ENCODE measurements at regions not wholly inside any gene's neighbourhood (a gene's known extent, or its start where the extent isn't known, plus 50 kb on each side); places are given as distances from the start of the nearest gene placed in this dataset.

GRCh38 chr20:33915726-33916331 lies 77.9 kb upstream of the RALY start:
- Mint-ChIP-seq H3K27ac (peak overlapping the region in 1 of 7 donors; percentile 48), H3K4me3 (no peak overlapping the region), H3K36me3 (no peaks in the 10 kb centered on the region), H3K4me1 (peaks cover 6 to 11% (median 8%) of the 10 kb centered on the region in 4 donors), H3K27me3 (peaks cover 0 to 6% of the 10 kb centered on the region in 2 donors), H3K9me3 (no peaks in the 10 kb centered on the region)
- Histone ChIP-seq H3K27me3 (ENCODE audit: insufficient read depth, low read length) (no peaks in the 10 kb centered on the region), H3K9me3 (ENCODE audit: control insufficient read depth in 1 of 2, low read length in 2 of 2) (no peaks in the 10 kb centered on the region), H3K4me3 (ENCODE audit: low read length in 2 of 2) (no peak overlapping the region), H3K36me3 (ENCODE audit: insufficient read depth, low read length) (no peaks in the 10 kb centered on the region), H3K27ac (ENCODE audit: low read depth, low read length) (no peak overlapping the region), H3K4me1 (ENCODE audit: insufficient read depth, low read length) (peaks cover 12% of the 10 kb centered on the region)
- CTCF ChIA-PET (ENCODE audit: partially characterized antibody), result interaction anchor here (0.9 to 7.5 kb wide), 34 partner anchors 9 to 236 kb away, joined by 3 to 84 read pairs (median 4); no protein-coding TSS in a partner anchor
- POLR2A ChIA-PET (ENCODE audit: partially characterized antibody), result interaction anchor here (1.0 to 2.2 kb wide), 3 partner anchors 105 to 197 kb away, joined by 3 to 5 read pairs (median 5); partner anchors contain the start of genes CHMP4B and EIF2S2
- DNase-seq, result peak in 4 of 5 donors; percentile 37 to 46 (median 42)
- intact Hi-C loops (cut with micrococcal nuclease), result loop anchor here (1.0 to 10.0 kb wide), 3 partner anchors 101 to 213 kb away; partner anchors contain the start of gene CHMP4B

GRCh38 chr20:33916768-33917167 lies 76.9 kb upstream of the RALY start:
- intact Hi-C loops (cut with micrococcal nuclease), result loop anchor here (10.0 kb wide), 1 partner anchor 102 kb away; the partner anchor contains the start of gene CHMP4B
- no peaks in the 10 kb centered on the region for H3K9me3 Mint-ChIP-seq

GRCh38 chr20:33917831-33918525 lies 75.7 kb upstream of the RALY start:
- peaks cover 12% of the 10 kb centered on the region for H3K4me1 ChIP-seq (ENCODE audit: insufficient read depth, low read length)
- H3K36me3 ChIP-seq (ENCODE audit: insufficient read depth, low read length), result no peaks in the 10 kb centered on the region
- no peak overlapping the region for H3K4me3 Mint-ChIP-seq
- no peak overlapping the region for H3K27ac Mint-ChIP-seq
- H3K27me3 Mint-ChIP-seq, result peaks cover 0 to 6% of the 10 kb centered on the region in 2 donors
- H3K27me3 ChIP-seq (ENCODE audit: insufficient read depth, low read length), result no peaks in the 10 kb centered on the region
- intact Hi-C loops (cut with micrococcal nuclease), result loop anchor here (10.0 kb wide), 1 partner anchor 103 kb away; the partner anchor contains the start of gene CHMP4B
- H3K27ac ChIP-seq (ENCODE audit: low read depth, low read length), result no peak overlapping the region
- no peaks in the 10 kb centered on the region for H3K36me3 Mint-ChIP-seq
- ChIA-PET CTCF (ENCODE audit: partially characterized antibody) (interaction anchor here (0.9 to 7.5 kb wide), 6 partner anchors 18 to 160 kb away, joined by 3 to 80 read pairs (median 3); no protein-coding TSS in a partner anchor), POLR2A (ENCODE audit: partially characterized antibody) (no interaction called here)
- H3K4me1 Mint-ChIP-seq, result peaks cover 6 to 11% (median 8%) of the 10 kb centered on the region in 4 donors
- H3K4me3 ChIP-seq (ENCODE audit: low read length in 2 of 2), result no peak overlapping the region
- no peak for DNase-seq
- no peaks in the 10 kb centered on the region for H3K9me3 Mint-ChIP-seq
- no peaks in the 10 kb centered on the region for H3K9me3 ChIP-seq (ENCODE audit: control insufficient read depth in 1 of 2, low read length in 2 of 2)

More at GRCh38 chr20:33916768-33917167, 76.9 kb upstream of the RALY start:
- H3K36me3 Mint-ChIP-seq, result no peaks in the 10 kb centered on the region
- H3K27ac ChIP-seq (ENCODE audit: low read depth, low read length), result no peak overlapping the region
- no peak overlapping the region for H3K27ac Mint-ChIP-seq
- peaks cover 12% of the 10 kb centered on the region for H3K4me1 ChIP-seq (ENCODE audit: insufficient read depth, low read length)
- no peak overlapping the region for H3K4me3 Mint-ChIP-seq
- H3K9me3 ChIP-seq (ENCODE audit: control insufficient read depth in 1 of 2, low read length in 2 of 2), result no peaks in the 10 kb centered on the region
- H3K4me1 Mint-ChIP-seq, result peaks cover 6 to 11% (median 8%) of the 10 kb centered on the region in 4 donors
- H3K36me3 ChIP-seq (ENCODE audit: insufficient read depth, low read length), result no peaks in the 10 kb centered on the region
- H3K4me3 ChIP-seq (ENCODE audit: low read length in 2 of 2), result no peak overlapping the region
- no peak for DNase-seq
- H3K27me3 Mint-ChIP-seq, result peaks cover 0 to 6% of the 10 kb centered on the region in 2 donors
- CTCF ChIA-PET (ENCODE audit: partially characterized antibody), result interaction anchor here (1.1 to 7.5 kb wide), 9 partner anchors 24 to 213 kb away, joined by 3 to 84 read pairs (median 16); no protein-coding TSS in a partner anchor
- POLR2A ChIA-PET (ENCODE audit: partially characterized antibody), result no interaction called here
- H3K27me3 ChIP-seq (ENCODE audit: insufficient read depth, low read length), result no peaks in the 10 kb centered on the region

GRCh38 chr20:33918662-33919061 lies 75.0 kb upstream of the RALY start:
- H3K4me3 ChIP-seq (ENCODE audit: low read length in 2 of 2), result no peak overlapping the region
- ChIA-PET CTCF (ENCODE audit: partially characterized antibody) (interaction anchor here (1.4 kb wide), 1 partner anchor 151 kb away, joined by 3 read pairs; no protein-coding TSS in a partner anchor), POLR2A (ENCODE audit: partially characterized antibody) (no interaction called here)
- no peak overlapping the region for H3K4me3 Mint-ChIP-seq
- no peaks in the 10 kb centered on the region for H3K9me3 Mint-ChIP-seq
- no peak overlapping the region for H3K27ac Mint-ChIP-seq
- H3K27ac ChIP-seq (ENCODE audit: low read depth, low read length), result no peak overlapping the region
- peaks cover 12% of the 10 kb centered on the region for H3K4me1 ChIP-seq (ENCODE audit: insufficient read depth, low read length)
- intact Hi-C loops (cut with micrococcal nuclease), result loop anchor here (10.0 kb wide), 1 partner anchor 104 kb away; the partner anchor contains the start of gene CHMP4B
- H3K36me3 ChIP-seq (ENCODE audit: insufficient read depth, low read length), result no peaks in the 10 kb centered on the region
- no peak for DNase-seq
- no peaks in the 10 kb centered on the region for H3K36me3 Mint-ChIP-seq
- H3K9me3 ChIP-seq (ENCODE audit: control insufficient read depth in 1 of 2, low read length in 2 of 2), result no peaks in the 10 kb centered on the region
- no peaks in the 10 kb centered on the region for H3K27me3 ChIP-seq (ENCODE audit: insufficient read depth, low read length)
- H3K27me3 Mint-ChIP-seq, result peaks cover 0 to 2% of the 10 kb centered on the region in 2 donors
- H3K4me1 Mint-ChIP-seq, result peaks cover 6 to 11% (median 8%) of the 10 kb centered on the region in 4 donors

GRCh38 chr20:33919653-33920052 lies 74.1 kb upstream of the RALY start:
- CTCF ChIA-PET (ENCODE audit: partially characterized antibody), result interaction anchor here (0.6 to 1.4 kb wide), 3 partner anchors 20 to 150 kb away, joined by 3 read pairs; no protein-coding TSS in a partner anchor
- Mint-ChIP-seq H3K36me3 (no peaks in the 10 kb centered on the region), H3K4me1 (peaks cover 6 to 11% (median 8%) of the 10 kb centered on the region in 4 donors), H3K27me3 (peaks cover 0 to 2% of the 10 kb centered on the region in 2 donors), H3K4me3 (no peak overlapping the region), H3K9me3 (no peaks in the 10 kb centered on the region), H3K27ac (peak overlapping the region in 1 of 7 donors; percentile 29)
- Histone ChIP-seq H3K27me3 (ENCODE audit: insufficient read depth, low read length) (no peaks in the 10 kb centered on the region), H3K9me3 (ENCODE audit: control insufficient read depth in 1 of 2, low read length in 2 of 2) (no peaks in the 10 kb centered on the region), H3K27ac (ENCODE audit: low read depth, low read length) (no peak overlapping the region), H3K36me3 (ENCODE audit: insufficient read depth, low read length) (no peaks in the 10 kb centered on the region), H3K4me1 (ENCODE audit: insufficient read depth, low read length) (peaks cover 10% of the 10 kb centered on the region), H3K4me3 (ENCODE audit: low read length in 2 of 2) (no peak overlapping the region)
- intact Hi-C loops (cut with micrococcal nuclease), result loop anchor here (10.0 kb wide), 1 partner anchor 105 kb away; the partner anchor contains the start of gene CHMP4B
- POLR2A ChIA-PET (ENCODE audit: partially characterized antibody), result no interaction called here
- no peak for DNase-seq

- no peak overlapping the region for H3K4me3 Mint-ChIP-seq
- H3K4me1 Mint-ChIP-seq, result peaks cover 0 to 2% (median 0%) of the 10 kb centered on the region in 4 donors
- no peaks in the 10 kb centered on the region for H3K9me3 Mint-ChIP-seq
- H3K27me3 Mint-ChIP-seq, result peaks cover 3 to 4% of the 10 kb centered on the region in 2 donors
- intact Hi-C loops (cut with micrococcal nuclease), result no loop called here
- no peaks in the 10 kb centered on the region for H3K36me3 Mint-ChIP-seq
- H3K27ac Mint-ChIP-seq, result no peak overlapping the region
- Histone ChIP-seq H3K27ac (ENCODE audit: low read depth, low read length) (no peak overlapping the region), H3K4me3 (ENCODE audit: low read length in 2 of 2) (no peak overlapping the region), H3K27me3 (ENCODE audit: insufficient read depth, low read length) (no peaks in the 10 kb centered on the region), H3K36me3 (ENCODE audit: insufficient read depth, low read length) (no peaks in the 10 kb centered on the region), H3K4me1 (ENCODE audit: insufficient read depth, low read length) (no peaks in the 10 kb centered on the region), H3K9me3 (ENCODE audit: control insufficient read depth in 1 of 2, low read length in 2 of 2) (no peaks in the 10 kb centered on the region)
- ChIA-PET POLR2A (ENCODE audit: partially characterized antibody) (no interaction called here), CTCF (ENCODE audit: partially characterized antibody) (no interaction called here)
- no peak for DNase-seq
These were observed 71.5 kb upstream of the RALY start for GRCh38 chr20:33922224-33922623.

GRCh38 chr20:33923740-33924139 lies 70.0 kb upstream of the RALY start:
- POLR2A ChIA-PET (ENCODE audit: partially characterized antibody), result no interaction called here
- Histone ChIP-seq H3K27ac (ENCODE audit: low read depth, low read length) (no peak overlapping the region), H3K9me3 (ENCODE audit: control insufficient read depth in 1 of 2, low read length in 2 of 2) (no peaks in the 10 kb centered on the region), H3K4me1 (ENCODE audit: insufficient read depth, low read length) (no peaks in the 10 kb centered on the region), H3K36me3 (ENCODE audit: insufficient read depth, low read length) (no peaks in the 10 kb centered on the region), H3K27me3 (ENCODE audit: insufficient read depth, low read length) (no peaks in the 10 kb centered on the region), H3K4me3 (ENCODE audit: low read length in 2 of 2) (no peak overlapping the region)
- no peak for DNase-seq
- intact Hi-C loops (cut with micrococcal nuclease), result no loop called here
- Mint-ChIP-seq H3K36me3 (no peaks in the 10 kb centered on the region), H3K4me3 (no peak overlapping the region), H3K27me3 (peaks cover 4 to 9% of the 10 kb centered on the region in 2 donors), H3K9me3 (no peaks in the 10 kb centered on the region), H3K4me1 (no peaks in the 10 kb centered on the region), H3K27ac (no peak overlapping the region)
- CTCF ChIA-PET (ENCODE audit: partially characterized antibody), result interaction anchor here (1.7 kb wide), 1 partner anchor 9 kb away, joined by 8 read pairs; no protein-coding TSS in a partner anchor
